HEK293 (cell line): ENCODE measurements at regions not wholly inside any gene's neighbourhood (a gene's known extent, or its start where the extent isn't known, plus 50 kb on each side); places are given as distances from the start of the nearest gene placed in this dataset.

Experiments
- CTCF ChIA-PET: fragments of 350-600 bp; formaldehyde crosslinking; extraction: SDS; loops from one replicate; lab custom pipeline; 2021; ENCODE audit warnings: antibody characterized with exemption; lab: Yijun Ruan, JAX
- POLR2A ChIA-PET: fragments of 300-600 bp; formaldehyde crosslinking; extraction: SDS; loops from one replicate; lab custom pipeline; 2020; ENCODE audit warnings: antibody characterized with exemption, inconsistent platforms; lab: Yijun Ruan, JAX
- H3K27ac ChIP-seq: fragments of 200-500 bp; sonication (Bioruptor generic); 2 replicates; pipeline ENCODE4 v1.5.1; 2014; ENCODE audit warnings: low read depth, low read length, control low read depth, inconsistent platforms; ENCODE audit errors: extremely low read depth
- H3K36me3 ChIP-seq, 2 experiments: fragments of 200-500 bp in 1 of 2; sonication (Bioruptor generic) in 1 of 2; 1 replicate in 1 of 2; 2 replicates in 1 of 2; pipeline ENCODE4 v1.5.1; 2014 to 2017; ENCODE audit warnings: inconsistent platforms in 2 of 2, low read length in 2 of 2; ENCODE audit not compliant: control insufficient read depth in 2 of 2, insufficient read depth in 1 of 2
- H3K4me1 ChIP-seq: fragments of 200-500 bp; sonication (Bioruptor generic); 2 replicates; pipeline ENCODE4 v1.5.1; 2014; ENCODE audit warnings: mild to moderate bottlenecking, low read length, inconsistent platforms; ENCODE audit not compliant: control insufficient read depth, insufficient read depth
- H3K4me3 ChIP-seq: 2 replicates; pipeline ENCODE4 v1.5.1; 2011; ENCODE audit warnings: low read depth, mild to moderate bottlenecking, control low read depth, low read length, moderate library complexity
- H3K9me3 ChIP-seq: fragments of 200-500 bp; sonication (Bioruptor generic); 2 replicates; pipeline ENCODE4 v1.5.1; 2014; ENCODE audit warnings: low read depth, low read length, inconsistent platforms; ENCODE audit not compliant: control insufficient read depth, insufficient read depth
- HOXA7 ChIP-seq: sonication (generic); formaldehyde crosslinking; IDR thresholded peaks from 2 replicates; pipeline ENCODE4 v1.8.1; 2022; ENCODE audit warnings: missing genetic modification reagents, borderline replicate concordance
- INSM2 ChIP-seq: fragments of 450-650 bp; formaldehyde crosslinking; IDR thresholded peaks from 2 replicates; pipeline ENCODE4 v1.5.1; 2016; ENCODE audit warnings: missing biosample characterization, missing genetic modification characterization
- OVOL3 ChIP-seq: fragments of 450-650 bp; formaldehyde crosslinking; IDR thresholded peaks from 2 replicates; pipeline ENCODE4 v1.5.1; 2016; ENCODE audit warnings: missing biosample characterization, missing genetic modification characterization
- PRDM4 ChIP-seq: fragments of 450-650 bp; formaldehyde crosslinking; IDR thresholded peaks from 2 replicates; pipeline ENCODE4 v1.5.1; 2017; ENCODE audit warnings: missing biosample characterization, missing genetic modification characterization
- REPIN1 ChIP-seq: fragments of 450-650 bp; formaldehyde crosslinking; IDR thresholded peaks from 2 replicates; pipeline ENCODE4 v1.5.1; 2017; ENCODE audit warnings: missing biosample characterization, missing genetic modification characterization, low read depth
- ZIC2 ChIP-seq: fragments of 450-650 bp; formaldehyde crosslinking; IDR thresholded peaks from 2 replicates; pipeline ENCODE4 v1.5.1; 2016; ENCODE audit warnings: missing biosample characterization, missing genetic modification characterization
- ZNF114 ChIP-seq: fragments of 450-650 bp; formaldehyde crosslinking; IDR thresholded peaks from 2 replicates; pipeline ENCODE4 v1.5.0; 2017; ENCODE audit warnings: missing biosample characterization, missing genetic modification characterization
- ZNF146 ChIP-seq: fragments of 450-650 bp; formaldehyde crosslinking; IDR thresholded peaks from 2 replicates; pipeline ENCODE4 v1.5.1; 2016; ENCODE audit warnings: missing biosample characterization, missing genetic modification characterization
- ZNF221 ChIP-seq: fragments of 450-650 bp; formaldehyde crosslinking; IDR thresholded peaks from 2 replicates; pipeline ENCODE4 v1.5.1; 2017; ENCODE audit warnings: missing biosample characterization, missing genetic modification characterization, borderline replicate concordance
- ZNF223 ChIP-seq: fragments of 450-650 bp; formaldehyde crosslinking; IDR thresholded peaks from 2 replicates; pipeline ENCODE4 v1.5.1; 2016; ENCODE audit warnings: missing biosample characterization, missing genetic modification characterization
- ZNF324 ChIP-seq: fragments of 450-650 bp; formaldehyde crosslinking; IDR thresholded peaks from 2 replicates; pipeline ENCODE4 v1.5.1; 2016; ENCODE audit warnings: missing biosample characterization, missing genetic modification characterization
- ZNF335 ChIP-seq: fragments of 450-650 bp; formaldehyde crosslinking; conservative IDR thresholded peaks from 2 replicates; pipeline ENCODE4 v1.5.1; 2016; ENCODE audit warnings: missing biosample characterization, missing genetic modification characterization
- ZNF37A ChIP-seq: fragments of 450-650 bp; IDR thresholded peaks from 2 replicates; pipeline ENCODE4 v1.5.1; 2018; ENCODE audit warnings: missing biosample characterization, missing genetic modification characterization
- ZNF391 ChIP-seq: fragments of 450-650 bp; formaldehyde crosslinking; IDR thresholded peaks from 2 replicates; pipeline ENCODE4 v1.5.1; 2016; ENCODE audit warnings: low read depth, missing biosample characterization, missing genetic modification characterization, borderline replicate concordance
- ZNF426 ChIP-seq: fragments of 450-650 bp; formaldehyde crosslinking; IDR thresholded peaks from 2 replicates; pipeline ENCODE4 v1.5.1; 2017; ENCODE audit warnings: missing biosample characterization, missing genetic modification characterization, mild to moderate bottlenecking, inconsistent platforms, moderate library complexity
- ZNF449 ChIP-seq: fragments of 450-650 bp; formaldehyde crosslinking; IDR thresholded peaks from 2 replicates; pipeline ENCODE4 v1.5.1; 2017; ENCODE audit warnings: missing biosample characterization, mild to moderate bottlenecking, missing genetic modification characterization, moderate library complexity
- ZNF571 ChIP-seq: fragments of 450-650 bp; formaldehyde crosslinking; IDR thresholded peaks from 2 replicates; pipeline ENCODE4 v1.5.0; 2017; ENCODE audit warnings: missing biosample characterization, missing genetic modification characterization
- ZNF624 ChIP-seq: fragments of 450-650 bp; formaldehyde crosslinking; IDR thresholded peaks from 2 replicates; pipeline ENCODE4 v1.5.1; 2017; ENCODE audit warnings: missing biosample characterization, missing genetic modification characterization
- ZNF629 ChIP-seq: fragments of 450-650 bp; formaldehyde crosslinking; IDR thresholded peaks from 2 replicates; pipeline ENCODE4 v1.5.1; 2017; ENCODE audit warnings: missing biosample characterization, missing genetic modification characterization
- ZNF76 ChIP-seq: fragments of 450-650 bp; formaldehyde crosslinking; IDR thresholded peaks from 2 replicates; pipeline ENCODE4; 2016; ENCODE audit warnings: low read depth, missing biosample characterization, missing genetic modification characterization, borderline replicate concordance

- no peak for TF ChIP-seq ZNF571 (tag by site-specific recombination)
- no peak for TF ChIP-seq ZIC2 (tag by site-specific recombination)
- TF ChIP-seq ZNF426 (tag by site-specific recombination) = no peak
- TF ChIP-seq ZNF629 (tag by site-specific recombination) = no peak
- no peak for TF ChIP-seq INSM2 (tag by site-specific recombination)
- TF ChIP-seq OVOL3 (tag by site-specific recombination) = no peak
These were observed 524.1 kb upstream of the SLITRK5 start (continued) for GRCh38 chr13:87147076-87147475.

GRCh38 chr13:87153371-87153770, 517.8 kb upstream of the SLITRK5 start:
- H3K4me3 ChIP-seq = no peak overlapping the region
- no peaks in the 10 kb centered on the region for H3K36me3 ChIP-seq
- POLR2A ChIA-PET = no interaction called here
- no peak overlapping the region for H3K27ac ChIP-seq
- TF ChIP-seq ZNF223 = no peak
- no peak for TF ChIP-seq ZNF335 (tag by site-specific recombination)
- TF ChIP-seq HOXA7 (CRISPR knock-in tag) = no peak
- no peak for TF ChIP-seq ZNF221
- no peak for TF ChIP-seq ZNF146 (tag by site-specific recombination)
- TF ChIP-seq ZNF76 (tag by site-specific recombination) = no peak
- no peak for TF ChIP-seq ZNF324 (tag by site-specific recombination)
- TF ChIP-seq ZNF624 (tag by site-specific recombination) = no peak
- TF ChIP-seq ZNF114 = no peak
- TF ChIP-seq, all 188 proteins: peak for 0
- CTCF ChIA-PET = no interaction called here
- H3K4me1 ChIP-seq = no peaks in the 10 kb centered on the region
- H3K9me3 ChIP-seq = no peaks in the 10 kb centered on the region

GRCh38 chr13:87166348-87166747, 504.8 kb upstream of the SLITRK5 start:
- no peaks in the 10 kb centered on the region for H3K4me1 ChIP-seq
- ChIA-PET CTCF (no interaction called here), POLR2A (no interaction called here)
- H3K36me3 ChIP-seq = no peaks in the 10 kb centered on the region
- no peak overlapping the region for H3K4me3 ChIP-seq
- no peak overlapping the region for H3K27ac ChIP-seq
- no peaks in the 10 kb centered on the region for H3K9me3 ChIP-seq
- TF ChIP-seq PRDM4 (no peak), ZNF391 (tag by site-specific recombination) (no peak), REPIN1 (tag by site-specific recombination) (no peak), ZNF449 (tag by site-specific recombination) (no peak), ZNF37A (no peak)
